ENCODE measurements at regions not wholly inside any gene's neighbourhood (a gene's known extent, or its start where the extent isn't known, plus 50 kb on each side); places are given as distances from the start of the nearest gene placed in this dataset.

- TF ChIP-seq CTCF (IDR thresholded peaks at IDR 0.05): no peak
Measured at GRCh38 chr15:61753018-61753710, 307.1 kb downstream of the VPS13C start.

- no peak for TF ChIP-seq CTCF (IDR thresholded peaks at IDR 0.05)
Measured at GRCh38 chr15:61752001-61752400, 308.2 kb downstream of the VPS13C start.

- no peak; the same call in 1 of the 2 replicates for TF ChIP-seq CTCF (IDR thresholded peaks at IDR 0.05)
Measured at GRCh38 chr15:61750271-61751084, 309.8 kb downstream of the VPS13C start.

- no peak for TF ChIP-seq CTCF (IDR thresholded peaks at IDR 0.05)
Measured at GRCh38 chr15:61749169-61749568, 311.1 kb downstream of the VPS13C start.

- TF ChIP-seq CTCF (IDR thresholded peaks at IDR 0.05): no peak
Measured at GRCh38 chr15:61748529-61748928, 311.7 kb downstream of the VPS13C start.

- no peak for TF ChIP-seq CTCF (IDR thresholded peaks at IDR 0.05)
Measured at GRCh38 chr15:61746589-61746988, 313.7 kb downstream of the VPS13C start.

- TF ChIP-seq CTCF (IDR thresholded peaks at IDR 0.05): no peak
Measured at GRCh38 chr15:61743345-61743909, 316.8 kb downstream of the VPS13C start.

All from LNCAP (cell line).